ENCODE measurements at regions not wholly inside any gene's neighbourhood (a gene's known extent, or its start where the extent isn't known, plus 50 kb on each side); places are given as distances from the start of the nearest gene placed in this dataset.

DNA sequence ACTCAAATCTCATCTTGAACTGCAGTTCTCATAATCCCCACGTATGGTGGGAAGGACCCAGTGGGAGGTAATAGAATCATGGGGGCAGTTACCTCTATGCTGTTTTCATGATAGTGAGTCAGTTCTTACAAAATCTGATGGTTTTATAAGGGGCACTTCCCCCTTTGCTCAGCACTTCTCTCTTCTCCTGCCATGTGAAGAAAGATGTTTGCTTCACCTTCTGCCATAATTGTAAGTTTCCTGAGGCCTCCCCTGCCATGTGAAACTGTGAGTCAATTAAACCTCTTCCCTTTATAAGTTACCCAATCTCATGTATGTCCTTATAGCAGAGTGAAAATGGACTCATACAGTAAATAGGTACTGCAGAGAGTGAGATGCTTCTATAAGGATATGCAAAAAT lies 1050.6 kb upstream of the GRIA3 start:
- TF ChIP-seq POLR2A (IDR thresholded peaks at IDR 0.05; ENCODE audit: extremely low read depth, insufficient read length): no peak
- TF ChIP-seq, protein P1, sequence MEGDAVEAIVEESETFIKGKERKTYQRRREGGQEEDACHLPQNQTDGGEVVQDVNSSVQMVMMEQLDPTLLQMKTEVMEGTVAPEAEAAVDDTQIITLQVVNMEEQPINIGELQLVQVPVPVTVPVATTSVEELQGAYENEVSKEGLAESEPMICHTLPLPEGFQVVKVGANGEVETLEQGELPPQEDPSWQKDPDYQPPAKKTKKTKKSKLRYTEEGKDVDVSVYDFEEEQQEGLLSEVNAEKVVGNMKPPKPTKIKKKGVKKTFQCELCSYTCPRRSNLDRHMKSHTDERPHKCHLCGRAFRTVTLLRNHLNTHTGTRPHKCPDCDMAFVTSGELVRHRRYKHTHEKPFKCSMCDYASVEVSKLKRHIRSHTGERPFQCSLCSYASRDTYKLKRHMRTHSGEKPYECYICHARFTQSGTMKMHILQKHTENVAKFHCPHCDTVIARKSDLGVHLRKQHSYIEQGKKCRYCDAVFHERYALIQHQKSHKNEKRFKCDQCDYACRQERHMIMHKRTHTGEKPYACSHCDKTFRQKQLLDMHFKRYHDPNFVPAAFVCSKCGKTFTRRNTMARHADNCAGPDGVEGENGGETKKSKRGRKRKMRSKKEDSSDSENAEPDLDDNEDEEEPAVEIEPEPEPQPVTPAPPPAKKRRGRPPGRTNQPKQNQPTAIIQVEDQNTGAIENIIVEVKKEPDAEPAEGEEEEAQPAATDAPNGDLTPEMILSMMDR (IDR thresholded peaks at IDR 0.05; ENCODE audit: low read depth, low read length): no peak
- TF ChIP-seq MYC (IDR thresholded peaks at IDR 0.05; ENCODE audit: low read depth, low read length): no peak
- TF ChIP-seq, protein P2, sequence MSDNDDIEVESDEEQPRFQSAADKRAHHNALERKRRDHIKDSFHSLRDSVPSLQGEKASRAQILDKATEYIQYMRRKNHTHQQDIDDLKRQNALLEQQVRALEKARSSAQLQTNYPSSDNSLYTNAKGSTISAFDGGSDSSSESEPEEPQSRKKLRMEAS (IDR thresholded peaks at IDR 0.05; ENCODE audit: low read depth, low read length): no peak

Data from NB4 (cell line).